ENCODE measurements at regions not wholly inside any gene's neighbourhood (a gene's known extent, or its start where the extent isn't known, plus 50 kb on each side); places are given as distances from the start of the nearest gene placed in this dataset.

DNA sequence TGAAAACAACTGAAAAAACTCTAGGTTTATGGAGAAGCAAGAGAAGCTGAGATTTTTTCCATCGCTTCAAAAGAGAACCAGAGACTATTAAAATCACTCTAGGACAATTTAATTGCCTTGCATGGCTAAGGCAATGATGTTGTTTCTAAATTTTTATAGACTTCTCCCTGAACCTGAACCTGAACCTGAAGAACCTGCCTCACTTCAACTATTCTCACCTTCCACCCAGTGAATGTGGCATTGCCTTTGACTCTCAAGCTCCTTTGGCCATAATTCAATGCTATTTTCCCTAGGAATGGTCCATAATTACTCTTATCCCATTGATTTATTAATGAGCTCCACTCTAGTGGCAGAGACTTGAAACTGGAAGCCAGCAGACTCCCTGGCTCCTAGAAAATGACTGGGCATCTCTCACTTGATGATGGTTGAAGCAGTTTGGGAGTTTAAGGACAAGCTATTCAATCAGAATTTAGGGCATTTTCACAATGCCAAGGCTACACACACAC, 303.8 kb upstream of the UBE2E3 start:
- Histone ChIP-seq H3K4me1 (ENCODE audit: control insufficient read depth, insufficient read depth, low read length) (no peaks in the 10 kb centered on the region), H3K9me3 (ENCODE audit: control insufficient read depth, insufficient read depth, low read depth, low read length) (no peaks in the 10 kb centered on the region), H3K4me3 (ENCODE audit: low read depth in 2 of 2, low read length in 2 of 2) (no peak overlapping the region), H3K27me3 (ENCODE audit: control insufficient read depth, insufficient read depth, low read length) (no peaks in the 10 kb centered on the region), H3K27ac (ENCODE audit: low read length) (no peak overlapping the region), H3K36me3 (ENCODE audit: control insufficient read depth, insufficient read depth, low read length) (no peaks in the 10 kb centered on the region)
- TF ChIP-seq SIN3A (IDR thresholded peaks at IDR 0.05; ENCODE audit: borderline replicate concordance, insufficient read depth, low read depth, low read length), result no peak
- TF ChIP-seq TCF7L2 (IDR thresholded peaks at IDR 0.05; ENCODE audit: low read depth, low read length), result no peak
- TF ChIP-seq CTCF (IDR thresholded peaks at IDR 0.05), result no peak; the same call in 1 of the 2 replicates
- BruUV-seq (replicated peaks), result no TSS peak
- DNase-seq (ENCODE audit: low read depth, low spot score) (no peak), ATAC-seq (no peak)
- in situ Hi-C loops (cut with HindIII; ENCODE audit: low pct_unique_long_range_greater_than_20kb, low sequenced_read_pairs), result no loop called here
- POLR2A ChIA-PET, result no interaction called here
- intact Hi-C loops (cut with micrococcal nuclease; ENCODE audit: unreplicated experiment), result no loop called here
- CTCF ChIA-PET, result interaction anchor here (0.7 to 1.0 kb wide), 2 partner anchors 280 to 554 kb away, joined by 3 read pairs; no protein-coding TSS in a partner anchor

DNA sequence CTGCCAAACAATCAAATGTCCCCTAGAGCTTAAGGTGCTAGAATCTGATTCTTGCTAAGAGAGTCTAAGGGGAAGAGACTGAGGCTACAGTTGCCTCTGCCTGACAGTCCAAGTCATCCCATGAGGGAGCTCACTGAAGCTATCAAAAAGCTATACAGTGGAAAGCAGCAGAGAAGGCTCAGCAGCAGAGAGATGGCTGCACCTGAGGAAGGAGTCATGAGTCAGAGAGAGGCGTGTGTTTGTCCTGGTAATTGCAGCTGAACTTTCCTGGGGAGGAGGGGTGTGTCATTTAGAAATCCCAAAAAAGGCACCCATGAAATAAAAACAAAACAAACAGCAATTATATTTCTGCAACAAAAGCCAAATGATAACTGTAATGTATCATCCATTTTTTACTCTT, 305.2 kb upstream of the UBE2E3 start:
- intact Hi-C loops (cut with micrococcal nuclease; ENCODE audit: unreplicated experiment) (no loop called here), in situ Hi-C loops (cut with HindIII; ENCODE audit: low pct_unique_long_range_greater_than_20kb, low sequenced_read_pairs) (no loop called here)
- ATAC-seq, result no peak
- TF ChIP-seq CTCF (IDR thresholded peaks at IDR 0.05) (no peak), POLR2AphosphoS5 (IDR thresholded peaks at IDR 0.05; ENCODE audit: low read depth, low read length) (no peak), REST (IDR thresholded peaks at IDR 0.05; ENCODE audit: insufficient read depth in 1 of 2, low read depth in 2 of 2, low read length in 1 of 2) (no peak), TCF7L2 (IDR thresholded peaks at IDR 0.05; ENCODE audit: low read depth, low read length) (no peak), SIN3A (IDR thresholded peaks at IDR 0.05; ENCODE audit: borderline replicate concordance, insufficient read depth, low read depth, low read length) (no peak)
- Histone ChIP-seq H3K36me3 (ENCODE audit: control insufficient read depth, insufficient read depth, low read length) (no peaks in the 10 kb centered on the region), H3K4me3 (ENCODE audit: low read depth in 2 of 2, low read length in 2 of 2) (no peak overlapping the region), H3K27me3 (ENCODE audit: control insufficient read depth, insufficient read depth, low read length) (no peaks in the 10 kb centered on the region), H3K27ac (ENCODE audit: low read length) (no peak overlapping the region), H3K4me1 (ENCODE audit: control insufficient read depth, insufficient read depth, low read length) (no peaks in the 10 kb centered on the region), H3K9me3 (ENCODE audit: control insufficient read depth, insufficient read depth, low read depth, low read length) (no peaks in the 10 kb centered on the region)
- CTCF ChIA-PET, result no interaction called here
- DNase-seq (ENCODE audit: low read depth, low spot score), result no peak
- BruUV-seq (replicated peaks), result no TSS peak
- POLR2A ChIA-PET, result no interaction called here
